Right ventricle myocardium superior (tissue), 1 donor: ENCODE measurements at regions not wholly inside any gene's neighbourhood (a gene's known extent, or its start where the extent isn't known, plus 50 kb on each side); places are given as distances from the start of the nearest gene placed in this dataset.
A peak's percentile ranks its signal among the peaks of the same experiment; 100 is the strongest.

Experiments used
- ATAC-seq: fragments of 200-7000 bp; cut with Tn5 transposase; one replicate; pipeline ENCODE4 v1.9.1; 2020; ENCODE audit warnings: mild to moderate bottlenecking; ENCODE audit not compliant: poor library complexity
- DNase-seq: peaks from one replicate; pipeline ENCODE4 v3.0.0-alpha.2; 2020
- intact Hi-C: fragments of 100-400 bp; cut with DNase I; formaldehyde crosslinking; loops from one replicate; pipeline ENCODE4 v1.11.2; 2022
- donor health status: DM: no; HTN: yes; CAD: no; lungs with severe emphysema.

- ATAC-seq (no peak), DNase-seq (no peak)
- intact Hi-C loops = no loop called here
These were observed 99.5 kb upstream of the CCDC85A start for GRCh38 chr2:56084111-56084901.

DNA sequence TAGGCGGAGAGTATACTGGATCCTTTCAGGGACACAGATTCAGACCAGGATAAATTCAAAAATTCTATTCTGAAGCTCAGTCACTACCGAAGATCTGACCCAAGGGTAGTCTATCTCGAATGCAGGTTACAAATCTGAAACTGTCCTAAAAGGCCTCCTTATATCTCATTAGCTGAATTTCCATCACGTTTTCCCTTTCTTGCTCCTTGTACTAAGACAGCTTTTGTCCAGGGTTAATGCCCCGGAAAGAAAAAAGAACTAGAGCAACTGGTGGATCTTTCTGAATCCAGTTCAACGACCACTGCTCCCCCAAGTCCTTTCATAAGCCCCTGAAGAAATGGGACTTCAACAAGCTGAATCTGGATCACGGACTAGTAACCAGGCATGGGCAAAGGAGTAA, 97.5 kb upstream of the CCDC85A start:
- intact Hi-C loops = no loop called here
- DNase-seq (no peak), ATAC-seq (no peak)

- intact Hi-C loops = no loop called here
- no peak for ATAC-seq
- no peak for DNase-seq
These were observed 95.4 kb upstream of the CCDC85A start for GRCh38 chr2:56088411-56088810.

- intact Hi-C loops = no loop called here
- ATAC-seq (no peak), DNase-seq (no peak)
These were observed 93.9 kb upstream of the CCDC85A start for GRCh38 chr2:56089931-56090330.

DNA sequence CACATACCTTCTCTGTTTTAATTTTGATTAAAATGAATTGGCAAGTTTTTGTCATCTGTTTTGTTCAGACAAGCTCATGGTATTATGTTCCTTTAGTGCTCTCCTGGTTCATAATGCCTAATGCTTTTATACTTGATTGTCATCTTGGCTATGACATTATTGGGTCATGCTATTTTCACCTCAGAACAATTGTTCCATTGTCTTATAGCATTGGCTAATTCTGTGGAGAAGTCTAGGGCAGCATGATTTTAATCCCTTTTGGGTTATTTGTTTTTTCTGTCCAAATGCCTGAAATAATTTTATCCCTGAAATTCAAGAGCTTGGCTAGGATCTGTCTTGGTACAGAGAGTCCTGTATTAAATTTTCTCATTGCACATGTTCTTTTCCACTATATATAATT, 83.8 kb upstream of the CCDC85A start:
- intact Hi-C loops = no loop called here
- DNase-seq (no peak), ATAC-seq (peak; percentile 62)

DNA sequence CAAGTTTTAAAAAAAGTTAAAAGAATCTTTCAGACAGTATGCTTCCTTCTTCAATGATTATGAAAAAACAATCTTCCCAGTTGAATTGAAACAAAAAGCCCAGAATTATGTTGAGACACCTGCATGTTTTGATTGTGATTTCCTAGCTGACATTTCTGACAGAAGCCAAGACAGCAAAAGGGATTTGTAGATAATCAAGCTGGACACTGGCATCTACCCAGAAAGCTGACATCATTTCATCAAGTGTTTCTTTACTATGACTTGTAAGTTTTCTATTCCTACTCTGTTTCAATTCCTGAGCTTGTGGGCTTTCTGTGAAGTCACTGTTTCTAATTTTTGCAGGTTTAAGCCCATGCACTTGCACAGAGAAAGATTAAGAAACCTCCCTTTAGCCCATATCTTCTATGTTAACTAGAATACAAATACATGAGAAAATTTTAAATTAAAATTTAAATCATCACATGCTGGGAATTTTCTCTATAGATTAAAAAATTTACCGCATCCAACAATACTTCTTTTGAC, 82.9 kb upstream of the CCDC85A start:
- ATAC-seq (no peak), DNase-seq (no peak)
- intact Hi-C loops = no loop called here

- DNase-seq = no peak
- ATAC-seq = no peak
- intact Hi-C loops = no loop called here
These were observed 81.7 kb upstream of the CCDC85A start for GRCh38 chr2:56102098-56102497.

DNA sequence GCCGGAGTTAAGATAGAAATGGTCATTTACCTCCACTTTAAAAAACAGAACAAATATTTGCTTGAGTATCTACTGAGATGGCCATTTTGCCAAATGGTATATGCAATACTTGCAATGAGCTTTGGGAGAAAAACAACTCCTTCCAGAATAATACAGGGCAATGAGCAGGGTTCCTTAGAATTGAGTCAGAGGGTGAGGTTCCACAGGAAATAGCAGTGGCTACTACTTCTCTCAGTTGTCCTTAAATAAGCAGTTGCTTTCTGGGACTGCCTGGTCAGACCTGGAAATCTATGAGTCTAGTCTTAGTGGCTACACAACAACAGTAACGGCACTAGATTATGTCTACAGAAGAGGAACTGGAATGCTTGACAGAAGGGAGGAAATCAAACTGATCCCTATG, 80.9 kb upstream of the CCDC85A start:
- no peak for ATAC-seq
- intact Hi-C loops = no loop called here
- no peak for DNase-seq

DNA sequence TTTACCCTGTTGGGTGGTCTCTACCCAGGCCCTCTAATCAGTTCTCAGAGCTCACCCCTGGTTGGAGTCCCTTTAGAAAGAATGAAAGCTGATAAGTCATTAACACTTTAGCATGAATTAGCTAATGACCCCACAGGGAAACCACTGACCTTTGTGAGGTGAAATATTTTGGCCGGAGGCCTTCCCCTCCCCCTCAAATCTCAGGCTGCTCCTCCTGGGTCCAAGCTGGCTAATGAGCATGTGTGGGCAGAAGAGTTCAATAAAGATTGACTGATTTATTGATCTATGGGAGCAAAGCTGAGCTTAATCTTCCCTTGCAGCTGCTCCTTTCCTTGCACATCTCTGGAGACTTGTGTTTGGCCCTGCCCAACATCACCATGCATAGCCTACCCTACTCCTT, 78.8 kb upstream of the CCDC85A start:
- ATAC-seq = no peak
- no peak for DNase-seq
- intact Hi-C loops = no loop called here

GRCh38 chr2:56107502-56108220, 76.1 kb upstream of the CCDC85A start:
- intact Hi-C loops = no loop called here
- no peak for DNase-seq
- no peak for ATAC-seq

GRCh38 chr2:56108806-56109205, 75.0 kb upstream of the CCDC85A start:
- DNase-seq = no peak
- intact Hi-C loops = no loop called here
- no peak for ATAC-seq

GRCh38 chr2:56109994-56110393, 73.8 kb upstream of the CCDC85A start:
- DNase-seq (no peak), ATAC-seq (no peak)
- intact Hi-C loops = no loop called here

- ATAC-seq (no peak), DNase-seq (no peak)
- intact Hi-C loops = no loop called here
These were observed 70.3 kb upstream of the CCDC85A start for GRCh38 chr2:56113382-56113975.

- no peak for DNase-seq
- intact Hi-C loops = no loop called here
- no peak for ATAC-seq
These were observed 66.0 kb upstream of the CCDC85A start for GRCh38 chr2:56117764-56118163.

GRCh38 chr2:56118474-56118873, 65.3 kb upstream of the CCDC85A start:
- intact Hi-C loops = no loop called here
- DNase-seq (no peak), ATAC-seq (no peak)

DNA sequence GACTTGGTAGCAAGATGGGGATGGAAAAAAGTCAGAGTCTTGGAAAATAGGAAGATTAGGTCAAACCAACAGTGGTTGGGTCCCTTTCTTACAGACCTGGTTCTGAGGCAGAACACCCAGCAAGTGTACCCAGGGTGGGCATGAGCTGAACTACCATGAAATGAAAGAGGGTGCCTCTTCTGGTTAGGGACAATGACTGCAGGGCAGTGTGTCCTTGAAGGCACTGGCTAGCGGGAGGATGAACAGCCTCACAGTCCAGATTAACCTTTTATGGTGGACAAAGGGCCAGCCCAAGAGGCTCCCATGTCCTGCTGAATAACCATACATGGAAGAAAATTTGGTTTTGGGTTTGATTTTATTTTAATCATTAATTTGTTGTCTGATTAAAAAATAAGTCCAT, 61.8 kb upstream of the CCDC85A start:
- ATAC-seq = no peak
- intact Hi-C loops = no loop called here

DNA sequence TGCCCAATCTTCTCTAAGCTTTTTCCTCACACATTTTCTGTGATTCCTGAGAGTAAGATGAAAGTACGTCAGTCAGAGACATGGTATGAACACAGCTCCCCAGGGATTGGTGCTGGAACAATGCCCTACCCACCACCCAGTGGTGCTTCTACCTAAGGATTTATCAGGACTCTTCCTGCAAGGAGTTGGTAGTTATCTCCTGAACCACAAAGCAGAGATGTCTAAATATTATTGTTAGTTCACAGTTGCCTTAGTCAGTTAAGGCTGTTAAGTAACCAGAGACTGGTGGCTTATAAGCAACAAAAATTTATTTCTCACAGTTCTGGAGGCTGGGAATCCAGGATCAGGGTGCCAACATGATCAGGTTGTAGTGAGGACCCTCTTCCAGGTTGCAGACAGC, 60.3 kb upstream of the CCDC85A start:
- intact Hi-C loops = no loop called here
- DNase-seq (no peak), ATAC-seq (no peak)

More for the DNA sequence above, 61.8 kb upstream of the CCDC85A start:
- no peak for DNase-seq

DNA sequence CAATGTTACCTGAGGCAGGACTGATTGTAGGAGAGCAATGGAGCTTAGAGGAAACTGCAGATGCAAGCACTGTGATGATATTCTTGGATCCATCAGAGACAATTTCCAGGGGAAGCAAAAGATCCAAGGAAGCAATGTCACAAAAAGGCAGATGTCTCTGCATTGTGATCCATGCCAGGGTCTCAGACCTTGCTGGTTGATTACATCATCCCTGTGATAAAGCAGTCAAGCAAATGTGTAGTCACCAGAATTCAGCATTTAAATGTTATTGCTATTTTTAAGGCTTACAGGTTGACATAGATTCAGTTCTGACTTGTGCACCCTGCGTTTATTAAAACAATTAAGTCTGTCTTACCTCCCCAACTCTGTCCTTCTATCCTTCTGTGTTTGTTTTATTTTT, 56.8 kb upstream of the CCDC85A start:
- ATAC-seq (no peak), DNase-seq (no peak)
- intact Hi-C loops = no loop called here

GRCh38 chr2:56127463-56128152, 56.2 kb upstream of the CCDC85A start:
- intact Hi-C loops = no loop called here
- DNase-seq (no peak), ATAC-seq (no peak)
